K562 (cell line): ENCODE measurements at regions not wholly inside any gene's neighbourhood (a gene's known extent, or its start where the extent isn't known, plus 50 kb on each side); places are given as distances from the start of the nearest gene placed in this dataset.

Experiments
- ARID4B ChIP-seq: sonication (generic); formaldehyde crosslinking; IDR thresholded peaks from 2 replicates; pipeline ENCODE4 v1.8.0; 2022; ENCODE audit warnings: mild to moderate bottlenecking, missing genetic modification reagents
- CBFA2T3 ChIP-seq: fragments of 450-650 bp; IDR thresholded peaks from 2 replicates; pipeline ENCODE4 v1.6.1; 2017
- CLOCK ChIP-seq: fragments of 250-450 bp; sonication (Bioruptor Pico); IDR thresholded peaks from 2 replicates; pipeline ENCODE4 v1.4.0; 2020; ENCODE audit warnings: mild to moderate bottlenecking, moderate library complexity, borderline replicate concordance
- CREBBP ChIP-seq: IDR thresholded peaks from one replicate; pipeline ENCODE4 v1.6.1; 2012; ENCODE audit warnings: low read depth, mild to moderate bottlenecking, control low read depth, inconsistent platforms, low read length
- KLF16 ChIP-seq: IDR thresholded peaks from 2 replicates; pipeline ENCODE4 v1.6.1; 2016; ENCODE audit warnings: antibody characterized with exemption
- MEF2D ChIP-seq: conservative IDR thresholded peaks from 2 replicates; pipeline ENCODE4 v1.6.1; 2016; ENCODE audit warnings: low read depth, missing genetic modification characterization, missing compliant biosample characterization
- PRPF4 ChIP-seq: fragments of 200-400 bp; formaldehyde crosslinking; IDR thresholded peaks from one replicate; pipeline ENCODE4 v1.6.1; 2017; ENCODE audit warnings: low read length, low read depth, mild to moderate bottlenecking; ENCODE audit not compliant: insufficient read depth, poor library complexity, severe bottlenecking
- TOE1 ChIP-seq, 2 experiments: fragments of 450-650 bp in 1 of 2; sonication (generic) in 1 of 2; formaldehyde crosslinking in 1 of 2; IDR thresholded peaks; 2 replicates each; pipeline versions ENCODE4 v1.7.1 to v1.8.0; 2016 to 2022; ENCODE audit warnings: borderline replicate concordance in 2 of 2, mild to moderate bottlenecking in 2 of 2, antibody characterized with exemption in 1 of 2, inconsistent platforms in 1 of 2, low read depth in 1 of 2, missing genetic modification reagents in 1 of 2, moderate library complexity in 1 of 2
- ZC3H4 ChIP-seq: sonication (generic); formaldehyde crosslinking; IDR thresholded peaks from 2 replicates; pipeline ENCODE4 v1.9.0; 2021; ENCODE audit warnings: missing genetic modification reagents, borderline replicate concordance
- ZNF280A ChIP-seq: fragments of 450-650 bp; IDR thresholded peaks from 2 replicates; pipeline ENCODE4 v1.6.1; 2018; ENCODE audit warnings: mild to moderate bottlenecking, low read depth; ENCODE audit not compliant: partially characterized antibody
- ZNF561 ChIP-seq: fragments of 450-650 bp; formaldehyde crosslinking; conservative IDR thresholded peaks from 2 replicates; pipeline ENCODE4 v1.4.0; 2020; ENCODE audit warnings: mild to moderate bottlenecking, moderate library complexity
- TF ChIP-seq, protein P1 (sequence below): fragments of 250-450 bp; sonication (Bioruptor Pico); IDR thresholded peaks from 2 replicates; pipeline ENCODE4 v1.5.0; 2021
- TF ChIP-seq, protein P2 (sequence below): sonication (generic); formaldehyde crosslinking; IDR thresholded peaks from 2 replicates; pipeline ENCODE4 v1.8.0; 2022; ENCODE audit warnings: mild to moderate bottlenecking, missing genetic modification reagents

DNA sequence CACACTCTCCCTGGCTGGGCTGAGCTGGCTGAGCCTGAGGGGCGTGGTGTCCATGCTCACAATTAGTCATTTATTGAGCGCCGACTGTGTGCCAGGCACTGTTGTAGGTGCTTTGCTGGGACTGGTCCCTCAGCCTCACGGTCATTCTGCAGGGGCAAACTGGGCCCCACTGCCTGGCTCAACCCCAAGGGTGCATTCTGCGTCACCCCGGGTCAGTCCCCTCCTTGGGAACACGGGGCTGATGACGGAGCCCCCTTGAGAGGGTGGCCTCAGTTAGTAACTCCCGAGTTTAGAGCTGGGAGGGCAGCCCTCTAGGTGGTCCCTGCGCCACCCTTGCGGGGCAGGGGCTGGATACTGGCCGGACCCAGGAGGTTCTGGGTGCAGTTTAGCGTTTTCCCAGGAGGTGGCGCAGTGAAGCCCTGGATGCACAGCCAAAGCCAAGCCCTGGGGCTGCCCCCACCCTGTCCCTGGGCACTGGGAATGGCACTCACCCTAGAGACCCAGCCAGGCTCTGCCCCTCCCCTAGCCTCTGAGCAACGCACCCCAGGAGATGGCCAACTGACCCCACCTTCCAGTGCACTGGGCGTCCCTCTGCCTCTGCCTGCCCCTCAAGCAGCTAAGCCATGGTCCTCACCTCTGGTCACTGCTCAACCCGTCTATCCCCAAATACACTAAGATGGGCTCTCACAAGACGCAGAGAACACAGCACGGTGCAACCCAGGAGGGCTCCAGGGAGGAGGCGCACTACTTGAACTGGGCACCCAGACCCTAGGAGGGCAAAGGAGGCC, 243.2 kb upstream of the GSE1 start (continued):
- TF ChIP-seq CLOCK (CRISPR knock-in tag) (no peak), ZNF280A (no peak), MEF2D (tag) (no peak), CBFA2T3 (no peak), KLF16 (no peak), ZC3H4 (CRISPR knock-in tag) (no peak), TOE1 (IDR thresholded peaks at IDR 0.05; ENCODE audit: borderline replicate concordance) (peak; percentile 17; the same call in 1 of the 2 replicates), TOE1 (CRISPR knock-in tag; IDR thresholded peaks at IDR 0.05; ENCODE audit: borderline replicate concordance, low read depth) (no peak), CREBBP (no peak), ZNF561 (CRISPR knock-in tag) (no peak), PRPF4 (no peak), ARID4B (CRISPR knock-in tag) (no peak; the same call in 1 of the 2 replicates)
- TF ChIP-seq, protein P1, sequence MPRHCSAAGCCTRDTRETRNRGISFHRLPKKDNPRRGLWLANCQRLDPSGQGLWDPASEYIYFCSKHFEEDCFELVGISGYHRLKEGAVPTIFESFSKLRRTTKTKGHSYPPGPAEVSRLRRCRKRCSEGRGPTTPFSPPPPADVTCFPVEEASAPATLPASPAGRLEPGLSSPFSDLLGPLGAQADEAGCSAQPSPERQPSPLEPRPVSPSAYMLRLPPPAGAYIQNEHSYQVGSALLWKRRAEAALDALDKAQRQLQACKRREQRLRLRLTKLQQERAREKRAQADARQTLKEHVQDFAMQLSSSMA (CRISPR knock-in tag), result no peak
- TF ChIP-seq, protein P2, sequence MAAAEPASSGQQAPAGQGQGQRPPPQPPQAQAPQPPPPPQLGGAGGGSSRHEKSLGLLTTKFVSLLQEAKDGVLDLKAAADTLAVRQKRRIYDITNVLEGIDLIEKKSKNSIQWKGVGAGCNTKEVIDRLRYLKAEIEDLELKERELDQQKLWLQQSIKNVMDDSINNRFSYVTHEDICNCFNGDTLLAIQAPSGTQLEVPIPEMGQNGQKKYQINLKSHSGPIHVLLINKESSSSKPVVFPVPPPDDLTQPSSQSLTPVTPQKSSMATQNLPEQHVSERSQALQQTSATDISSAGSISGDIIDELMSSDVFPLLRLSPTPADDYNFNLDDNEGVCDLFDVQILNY (CRISPR knock-in tag), result no peak
